ELR (cell line): ENCODE measurements at regions not wholly inside any gene's neighbourhood (a gene's known extent, or its start where the extent isn't known, plus 50 kb on each side); places are given as distances from the start of the nearest gene placed in this dataset.

Experiments used
- DNase-seq: peaks from one replicate; pipeline ENCODE4 v3.0.0-alpha.2; 2015; ENCODE audit warnings: low read depth

- no peak for DNase-seq
Measured at GRCh38 chr2:207449642-207450165, 80.1 kb upstream of the CREB1 start.

DNA sequence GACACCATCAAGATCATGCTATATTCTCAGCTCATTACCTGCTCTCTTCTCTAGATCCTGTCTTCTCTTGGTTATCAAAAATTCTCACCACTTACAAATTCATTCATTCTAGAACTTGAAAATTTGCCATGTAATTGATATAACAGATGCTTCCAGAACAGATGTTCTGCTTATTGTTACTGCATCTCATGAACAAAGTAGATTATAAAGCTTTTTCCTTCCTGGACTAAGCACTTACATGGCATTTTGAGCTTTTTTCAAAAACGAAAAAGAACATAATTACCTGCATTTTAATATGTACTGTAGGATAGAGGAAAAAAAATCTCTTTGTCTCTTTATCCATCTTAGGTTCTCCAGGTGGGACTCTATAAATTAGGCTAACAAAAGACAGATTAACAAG, 79.6 kb upstream of the CREB1 start:
- no peak for DNase-seq

DNA sequence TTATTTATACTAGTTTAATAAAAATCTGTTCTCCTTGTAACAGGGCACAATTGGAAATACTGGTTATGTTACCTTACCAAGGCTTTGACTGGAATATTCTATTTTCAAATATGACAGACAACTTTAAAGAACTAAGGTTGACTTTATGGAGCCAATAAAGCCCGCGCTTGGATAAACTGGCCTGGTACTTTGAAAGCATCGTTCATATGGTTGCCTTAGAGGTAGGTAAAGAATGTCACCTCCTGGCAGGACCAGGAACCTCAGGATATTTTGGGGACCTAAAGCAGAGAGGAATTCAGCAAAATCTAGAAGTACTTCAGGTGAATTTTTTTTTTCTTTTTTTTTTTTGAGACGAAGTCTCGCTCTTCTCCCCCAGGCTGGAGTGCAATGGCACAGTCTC, 71.2 kb upstream of the CREB1 start:
- DNase-seq: no peak

DNA sequence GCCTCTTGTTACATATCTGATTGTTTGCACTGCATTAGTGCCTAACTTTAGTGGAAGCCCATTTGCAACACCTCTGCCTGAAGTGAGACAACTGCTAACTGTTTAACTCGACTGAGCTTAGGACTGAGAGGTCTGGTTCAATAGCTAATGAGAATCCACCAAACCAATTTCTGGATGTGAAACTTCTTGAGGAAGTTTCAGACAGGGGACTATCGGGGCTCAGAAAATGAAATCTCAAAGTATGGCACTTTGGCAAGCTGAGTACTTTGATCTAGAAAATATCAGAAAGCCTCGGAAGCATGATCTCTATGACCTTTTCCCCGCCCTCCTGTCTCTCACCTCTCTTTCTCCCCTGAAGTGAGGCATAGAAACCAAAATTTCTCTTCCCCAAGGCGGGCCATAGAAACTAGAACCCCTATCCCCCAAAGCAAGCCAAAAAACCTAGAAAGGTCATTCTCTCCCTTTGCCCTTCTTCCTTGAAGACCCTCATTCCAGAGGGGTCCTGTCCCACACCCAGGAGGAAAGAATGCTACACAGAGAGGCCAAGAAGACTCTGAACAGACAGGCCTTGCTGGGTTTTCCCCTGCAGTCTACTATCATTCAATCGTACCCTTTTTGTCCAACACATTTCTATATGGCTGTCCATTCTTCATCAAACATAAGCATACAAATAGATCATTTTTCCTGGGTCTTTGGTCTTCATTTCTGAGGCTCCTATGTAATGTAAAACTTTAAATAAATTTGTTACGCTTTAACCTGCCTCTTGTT, 69.6 kb upstream of the CREB1 start:
- DNase-seq: no peak

DNA sequence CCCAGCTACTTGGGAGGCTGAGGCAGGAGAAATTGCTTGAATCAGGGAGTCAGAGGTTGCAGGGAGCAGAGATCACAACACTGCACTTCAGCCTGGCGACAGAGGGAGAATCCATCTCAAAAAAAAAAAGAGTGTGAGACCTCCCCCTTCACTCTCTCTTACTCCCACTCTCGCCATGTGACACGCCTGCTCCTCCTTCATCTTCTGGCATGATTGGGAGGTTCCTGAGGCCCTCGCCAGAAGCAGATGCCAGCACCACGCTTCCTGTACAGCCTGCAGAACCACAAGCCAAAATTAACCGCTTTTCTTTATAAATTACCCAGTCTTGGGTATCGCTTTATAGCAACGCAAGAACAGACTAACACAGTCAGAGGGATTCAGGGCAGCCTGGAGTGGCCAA, 66.3 kb upstream of the CREB1 start:
- no peak for DNase-seq

- no peak for DNase-seq
Measured at GRCh38 chr2:207464007-207464406, 65.8 kb upstream of the CREB1 start.

DNA sequence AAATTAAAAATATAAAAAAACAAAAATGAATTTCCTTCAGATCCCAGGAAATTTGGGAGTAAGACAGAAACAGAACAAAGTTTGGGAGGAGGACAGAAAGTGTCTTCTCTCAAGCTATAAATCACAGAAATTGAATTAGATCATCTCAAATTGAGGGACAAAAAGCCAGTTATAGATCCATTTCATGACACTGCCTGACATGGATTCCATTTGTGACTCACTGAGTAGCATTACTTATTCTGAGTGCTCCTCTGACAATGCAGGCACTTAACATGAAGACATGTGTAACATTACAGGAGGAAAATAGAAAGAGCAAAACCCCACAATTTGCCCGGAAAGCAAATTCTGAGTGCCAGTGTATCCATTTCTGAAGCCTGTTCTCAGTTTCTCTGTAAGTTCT, 63.9 kb upstream of the CREB1 start:
- peak; percentile 19 for DNase-seq

DNA sequence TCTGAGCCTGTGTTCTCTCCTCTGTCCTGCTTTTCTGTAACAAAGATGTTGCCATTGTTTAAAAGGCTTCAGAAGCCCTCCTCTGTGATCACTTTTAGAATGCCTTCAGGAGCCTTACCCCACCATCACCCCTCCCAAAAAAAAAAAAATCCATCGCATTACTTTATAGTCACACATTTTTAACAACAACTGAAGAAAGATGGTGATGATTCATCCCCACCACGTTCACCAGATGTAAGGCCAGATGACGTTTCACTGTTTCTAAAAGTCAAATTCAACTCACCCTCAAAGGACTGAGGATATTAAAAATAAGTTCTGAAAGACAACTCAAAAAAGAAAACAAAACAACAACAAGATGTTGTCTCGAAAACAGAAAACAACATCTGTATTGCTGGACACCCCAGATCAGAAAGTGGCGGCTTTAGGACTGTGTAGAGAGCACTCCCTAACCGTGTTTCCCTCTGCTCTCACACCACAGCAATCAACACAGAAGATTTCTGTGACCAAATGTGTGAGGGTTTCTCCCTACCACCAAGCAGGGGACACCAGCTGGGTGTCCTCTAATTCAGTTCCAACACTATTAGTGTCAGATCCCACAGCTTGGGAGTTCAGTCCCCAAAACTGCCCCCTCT, 61.9 kb upstream of the CREB1 start:
- peak; percentile 77 for DNase-seq

- DNase-seq: no peak
Measured at GRCh38 chr2:207468488-207468887, 61.3 kb upstream of the CREB1 start.

DNA sequence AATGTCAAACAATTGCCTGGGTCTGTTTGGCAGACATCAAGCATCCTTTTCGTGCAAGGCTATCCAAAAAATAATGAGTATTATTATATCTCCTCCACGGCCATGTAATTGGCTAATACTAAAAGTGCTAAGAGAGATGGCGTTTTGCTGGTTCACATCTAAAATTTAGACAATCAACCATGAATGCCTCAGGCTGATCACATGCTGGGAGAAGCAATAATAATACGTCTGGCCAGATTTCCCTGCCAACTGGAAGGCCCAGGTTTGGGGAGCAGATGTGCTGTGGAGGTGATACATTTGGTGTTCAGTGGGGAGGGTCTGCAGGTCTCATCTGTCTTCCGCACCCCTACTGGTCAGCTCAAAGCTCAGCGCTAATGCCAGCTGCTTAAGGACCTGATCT, 60.3 kb upstream of the CREB1 start:
- DNase-seq: no peak

- no peak for DNase-seq
Measured at GRCh38 chr2:207469943-207470729, 59.6 kb upstream of the CREB1 start.

DNA sequence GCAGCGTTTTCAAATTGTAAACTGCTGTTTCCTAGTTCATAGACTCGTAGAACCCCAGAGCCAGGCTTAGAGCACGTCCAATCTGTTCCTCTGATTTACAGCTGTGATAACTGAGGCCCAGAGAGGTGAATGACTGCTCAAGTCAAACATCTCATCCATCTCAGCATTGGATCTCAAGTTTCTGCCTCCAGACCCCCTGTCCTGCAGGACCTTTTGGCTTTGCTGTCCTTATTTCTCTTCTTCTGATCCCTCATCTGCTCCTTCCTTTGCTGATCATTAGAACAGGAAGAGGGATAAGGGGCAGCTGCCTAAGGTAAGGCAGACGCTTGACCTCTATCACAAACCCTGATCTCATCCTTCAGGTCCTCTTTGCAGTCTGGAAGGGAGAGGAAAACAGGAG, 58.5 kb upstream of the CREB1 start:
- no peak for DNase-seq

GRCh38 chr2:207472343-207473048, 57.3 kb upstream of the CREB1 start:
- peak; percentile 46 for DNase-seq

DNA sequence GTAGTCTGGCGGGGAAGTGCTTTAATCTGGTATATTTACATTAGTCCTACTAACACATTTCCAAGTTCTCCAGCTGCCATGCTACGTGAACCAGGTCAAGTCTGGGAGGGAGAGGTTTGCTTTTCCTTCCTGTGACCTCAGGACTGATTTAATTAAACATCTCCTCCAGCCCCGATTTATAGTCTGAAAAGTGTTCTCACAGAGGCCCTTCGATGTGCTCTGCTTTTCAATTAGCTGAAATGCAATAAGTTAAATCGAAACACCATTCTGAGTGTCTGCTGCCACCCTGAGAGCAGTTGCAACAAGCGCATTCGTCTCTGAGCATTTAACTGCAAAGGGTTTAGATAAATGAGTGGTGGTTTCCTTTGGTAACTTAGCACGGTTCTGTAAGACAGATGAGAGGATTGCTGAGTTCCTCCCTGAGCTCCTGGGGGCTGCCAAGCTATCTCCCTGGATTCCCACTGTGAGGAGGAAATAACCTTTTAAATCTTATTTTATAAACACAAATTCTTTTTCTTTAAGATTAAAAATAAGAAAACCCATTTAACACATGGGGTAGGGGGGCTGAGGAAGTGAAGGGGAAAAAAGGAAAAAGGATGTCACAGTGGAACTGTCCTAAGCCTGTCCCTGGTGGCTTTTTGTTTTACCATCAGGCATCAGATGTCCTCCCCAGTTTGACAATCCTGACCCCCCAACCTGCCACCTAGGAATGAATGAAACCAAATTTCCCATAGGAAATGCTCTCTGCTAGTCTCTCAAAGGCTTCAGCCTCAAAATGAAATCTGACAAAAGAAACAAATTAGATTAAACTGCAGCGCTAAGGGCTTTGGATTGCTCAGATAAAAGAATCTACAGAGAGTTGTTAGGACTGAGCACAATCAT, 56.5 kb upstream of the CREB1 start:
- DNase-seq: peak; percentile 89

- DNase-seq: no peak
Measured at GRCh38 chr2:207473931-207474235, 55.9 kb upstream of the CREB1 start.

DNA sequence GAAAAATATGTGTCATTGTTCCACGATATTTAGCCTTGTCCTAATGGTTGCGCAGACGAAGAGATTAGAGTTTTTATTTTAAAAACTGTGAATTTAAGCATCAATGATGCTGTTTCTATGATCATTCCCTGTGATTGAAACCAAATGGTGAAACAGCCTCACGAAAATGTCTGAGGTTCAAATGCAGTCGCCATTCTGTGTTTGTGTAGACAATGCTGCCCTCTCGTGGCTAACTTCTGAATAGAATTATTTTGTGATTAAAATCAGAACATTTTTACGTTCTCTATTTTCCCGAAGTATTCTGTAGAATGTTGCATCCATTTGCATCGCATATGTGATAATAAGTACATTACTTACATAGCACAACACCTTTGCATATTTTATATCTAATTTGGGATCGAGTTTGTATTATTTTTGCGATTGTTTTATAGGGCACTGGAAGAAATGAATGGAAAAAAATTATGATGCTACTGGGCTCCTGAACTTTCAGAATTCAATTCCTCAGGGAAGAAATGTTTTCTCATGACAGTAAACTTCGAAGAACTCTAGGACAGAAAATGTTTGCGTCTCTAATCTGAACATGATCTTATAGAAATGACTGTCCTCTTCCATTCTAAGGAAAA, 54.8 kb upstream of the CREB1 start:
- DNase-seq: peak; percentile 77

GRCh38 chr2:207475546-207475945, 54.2 kb upstream of the CREB1 start:
- DNase-seq: peak; percentile 37

GRCh38 chr2:207477896-207478295, 51.9 kb upstream of the CREB1 start:
- no peak for DNase-seq

- DNase-seq: no peak
Measured at GRCh38 chr2:207478572-207478971, 51.2 kb upstream of the CREB1 start.

DNA sequence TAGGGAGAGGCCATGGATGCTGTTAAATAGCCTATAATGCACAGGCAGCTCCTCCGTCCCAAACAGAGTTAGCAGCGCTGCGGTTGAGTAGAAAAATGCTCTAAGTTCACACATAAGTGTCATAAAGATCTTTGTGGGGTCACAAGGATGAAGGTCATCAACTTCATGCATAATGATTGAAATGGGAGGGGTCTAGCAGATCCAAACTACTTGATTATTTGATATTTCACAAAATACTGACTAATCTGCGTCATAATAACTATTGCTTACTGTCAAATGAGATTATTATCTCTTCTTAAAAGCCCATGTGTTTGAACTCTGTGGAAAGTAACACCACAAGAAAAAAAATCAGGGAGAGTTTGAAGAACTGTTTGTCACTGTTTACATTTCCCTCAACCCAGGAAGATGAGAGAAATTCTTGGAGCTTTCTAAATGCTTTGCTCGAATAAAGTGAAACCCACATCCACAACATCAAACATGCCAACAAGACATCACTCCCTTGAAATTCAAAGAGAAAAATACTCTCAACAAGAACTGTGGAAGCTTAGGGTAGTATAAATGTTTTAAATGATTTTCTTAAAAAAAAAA, 50.5 kb upstream of the CREB1 start:
- DNase-seq: no peak
